PC-3 (cell line): ENCODE measurements at regions not wholly inside any gene's neighbourhood (a gene's known extent, or its start where the extent isn't known, plus 50 kb on each side); places are given as distances from the start of the nearest gene placed in this dataset.

Source experiments
- ATAC-seq: fragments of 200-7000 bp; cut with Tn5 transposase; 2 replicates; pipeline ENCODE4 v1.9.1; 2020; ENCODE audit warnings: mild to moderate bottlenecking, moderate library complexity
- BruUV-seq: library from RNA; stranded (reverse); fragments of 400-500 nt; replicated peaks from 2 replicates; lab custom pipeline; 2021; lab: Mats Ljungman, UMichigan
- CTCF ChIA-PET: fragments of 300-600 bp; sonication (Branson Sonifier 250); formaldehyde crosslinking; loops from one replicate; lab custom pipeline; 2022; ENCODE audit warnings: antibody characterized with exemption; lab: Charles Lee
- POLR2A ChIA-PET: fragments of 300-600 bp; sonication (Branson Sonifier 250); formaldehyde crosslinking; loops from one replicate; lab custom pipeline; 2022; ENCODE audit warnings: antibody characterized with exemption; ENCODE audit not compliant: unreplicated experiment; lab: Charles Lee
- DNase-seq: peaks from one replicate; pipeline ENCODE4 v3.0.0-alpha.2; 2015
- H2AFZ ChIP-seq: fragments of 300-600 bp; sonication (generic); 2 replicates; pipeline ENCODE4 v1.6.0; 2016; ENCODE audit warnings: antibody characterized with exemption, low read length
- H3F3A ChIP-seq: fragments of 300-600 bp; sonication (generic); one replicate; pipeline ENCODE4 v1.6.0; 2017; ENCODE audit warnings: antibody characterized with exemption, low read length, control low read depth, mild to moderate bottlenecking; ENCODE audit not compliant: unreplicated experiment
- H3K27ac ChIP-seq: fragments of 300-600 bp; sonication (generic); 2 replicates; pipeline ENCODE4 v1.5.1; 2016; ENCODE audit warnings: mild to moderate bottlenecking, low read length
- H3K27me3 ChIP-seq: fragments of 300-600 bp; sonication (generic); 2 replicates; pipeline ENCODE4 v1.6.1; 2016; ENCODE audit warnings: low read length, mixed read lengths
- H3K36me3 ChIP-seq: fragments of 300-600 bp; sonication (generic); 2 replicates; pipeline ENCODE4 v1.6.1; 2016; ENCODE audit warnings: low read depth, mixed run types, low read length, mixed read lengths
- H3K4me1 ChIP-seq: fragments of 300-600 bp; sonication (generic); 2 replicates; pipeline ENCODE4 v1.5.1; 2016; ENCODE audit warnings: low read length; ENCODE audit not compliant: insufficient read depth
- H3K4me2 ChIP-seq: fragments of 300-600 bp; sonication (generic); 2 replicates; pipeline ENCODE4 v1.6.0; 2016; ENCODE audit warnings: low read length
- H3K4me3 ChIP-seq: fragments of 300-600 bp; sonication (generic); 2 replicates; pipeline ENCODE4 v1.5.1; 2016; ENCODE audit warnings: mild to moderate bottlenecking, low read length, mixed read lengths
- H3K79me2 ChIP-seq: fragments of 300-600 bp; sonication (generic); 2 replicates; pipeline ENCODE4 v1.6.1; 2017; ENCODE audit warnings: low read length, mixed read lengths
- H3K9ac ChIP-seq: fragments of 300-600 bp; sonication (generic); 2 replicates; pipeline ENCODE4 v1.6.0; 2016; ENCODE audit warnings: mild to moderate bottlenecking, low read length
- H3K9me2 ChIP-seq: fragments of 300-600 bp; sonication (generic); replicated peaks from 2 replicates; pipeline ENCODE4 v1.6.1; 2016; ENCODE audit warnings: mixed run types, low read length, mixed read lengths
- H3K9me3 ChIP-seq: fragments of 300-600 bp; sonication (generic); 2 replicates; pipeline ENCODE4 v1.6.1; 2016; ENCODE audit warnings: low read length, mixed read lengths
- H4K20me1 ChIP-seq: fragments of 300-600 bp; sonication (generic); 2 replicates; pipeline ENCODE4 v1.6.1; 2016; ENCODE audit warnings: low read length, mixed read lengths
- CTCF ChIP-seq: fragments of 300-600 bp; sonication (generic); conservative IDR thresholded peaks from 2 replicates; pipeline ENCODE4 v1.5.1; 2017; ENCODE audit warnings: antibody characterized with exemption, low read depth, mild to moderate bottlenecking, low read length
- EZH2 ChIP-seq: fragments of 300-600 bp; sonication (generic); IDR thresholded peaks from one replicate; pipeline ENCODE4 v1.6.1; 2017; ENCODE audit warnings: antibody characterized with exemption, mild to moderate bottlenecking, low read length; ENCODE audit not compliant: unreplicated experiment
- EZH2phosphoT487 ChIP-seq: fragments of 300-600 bp; sonication (generic); IDR thresholded peaks from 2 replicates; pipeline ENCODE4 v1.6.1; 2018; ENCODE audit warnings: mild to moderate bottlenecking, antibody characterized with exemption, low read length, borderline replicate concordance
- intact Hi-C: fragments of 100-400 bp; cut with micrococcal nuclease; formaldehyde crosslinking; loops from 2 replicates; pipeline ENCODE4 v1.9.0; 2023

GRCh38 chr12:34311337-34311736 is 289.0 kb downstream of the ALG10 start:
- Histone ChIP-seq H3K9me3 (no peaks in the 10 kb centered on the region), H3K36me3 (no peaks in the 10 kb centered on the region), H3K9me2 (no peaks in the 10 kb centered on the region), H3K9ac (no peak overlapping the region), H3F3A (no peaks in the 10 kb centered on the region), H3K27ac (no peak overlapping the region), H3K79me2 (no peaks in the 10 kb centered on the region), H4K20me1 (no peaks in the 10 kb centered on the region), H3K4me1 (no peaks in the 10 kb centered on the region), H3K27me3 (no peaks in the 10 kb centered on the region), H2AFZ (no peak overlapping the region), H3K4me2 (no peak overlapping the region), H3K4me3 (no peak overlapping the region)
- no peak for ATAC-seq
- BruUV-seq = no TSS peak
- ChIA-PET POLR2A (no interaction called here), CTCF (no interaction called here)
- no peak for DNase-seq
- intact Hi-C loops = no loop called here
- TF ChIP-seq EZH2 (no peak), CTCF (no peak), EZH2phosphoT487 (no peak)

DNA sequence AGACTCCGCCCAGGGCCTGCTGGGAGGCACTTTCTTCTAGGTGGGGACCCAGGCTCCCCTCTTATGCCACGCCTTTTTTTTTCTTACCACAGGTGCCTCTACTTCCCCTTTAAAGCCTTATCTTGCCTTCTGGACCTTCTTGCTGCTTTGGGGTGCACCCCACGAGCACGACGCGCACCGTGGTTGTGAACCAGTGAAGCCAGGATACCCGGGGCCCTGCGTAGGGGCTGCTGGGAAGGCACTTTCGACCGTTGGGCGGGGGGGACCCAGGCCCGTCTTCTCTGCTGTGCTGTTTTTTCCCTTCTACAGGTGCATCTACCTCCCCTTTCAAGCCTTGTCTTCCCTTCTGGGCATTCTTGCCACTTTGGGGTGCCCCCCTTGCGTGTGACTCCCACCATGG is 305.4 kb downstream of the ALG10 start:
- Histone ChIP-seq H3K9me2 (no peaks in the 10 kb centered on the region), H4K20me1 (no peaks in the 10 kb centered on the region), H3K9me3 (no peaks in the 10 kb centered on the region), H3K36me3 (no peaks in the 10 kb centered on the region), H3K4me3 (no peak overlapping the region), H3K79me2 (no peaks in the 10 kb centered on the region), H3K27me3 (no peaks in the 10 kb centered on the region), H3K4me1 (no peaks in the 10 kb centered on the region), H3K9ac (no peak overlapping the region), H3K27ac (no peak overlapping the region), H3K4me2 (no peak overlapping the region), H2AFZ (no peak overlapping the region), H3F3A (no peaks in the 10 kb centered on the region)
- intact Hi-C loops = no loop called here
- DNase-seq (no peak), ATAC-seq (no peak)
- CTCF ChIA-PET = no interaction called here
- POLR2A ChIA-PET = no interaction called here
- BruUV-seq = no TSS peak
- no peak for TF ChIP-seq EZH2phosphoT487
- no peak for TF ChIP-seq CTCF
- no peak for TF ChIP-seq EZH2

DNA sequence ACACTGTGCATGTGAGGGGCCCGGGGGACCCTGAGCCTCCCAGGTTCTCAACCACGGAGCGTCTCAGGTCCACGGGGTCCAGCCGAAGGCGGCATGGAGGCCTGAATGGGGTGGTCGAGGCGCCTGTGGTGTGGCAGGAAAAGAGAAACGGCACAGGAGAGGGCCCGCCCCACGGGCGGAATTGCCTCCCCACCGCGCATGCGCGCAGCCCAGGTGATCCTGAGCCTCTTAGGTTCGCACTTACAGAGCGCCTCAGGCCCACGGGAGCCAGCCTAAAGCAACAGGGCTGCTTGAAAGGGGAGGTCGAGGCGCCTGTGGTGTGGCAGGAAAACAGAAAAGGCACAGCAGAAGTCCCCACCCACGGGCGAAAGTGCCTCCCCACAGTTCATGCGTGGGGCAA is 311.0 kb downstream of the ALG10 start:
- intact Hi-C loops = no loop called here
- peak; percentile 53 for DNase-seq
- no TSS peak for BruUV-seq
- no peak for TF ChIP-seq CTCF
- no peak for TF ChIP-seq EZH2phosphoT487
- no peak for TF ChIP-seq EZH2
- Histone ChIP-seq H3K79me2 (no peaks in the 10 kb centered on the region), H3K27ac (no peak overlapping the region), H3K4me3 (peak overlapping the region; percentile 13; the same call in 1 of the 2 replicates), H4K20me1 (no peaks in the 10 kb centered on the region), H3F3A (no peaks in the 10 kb centered on the region), H3K9me3 (no peaks in the 10 kb centered on the region), H3K4me2 (peak overlapping the region; percentile 57), H3K9me2 (no peaks in the 10 kb centered on the region), H3K4me1 (peaks cover 24% of the 10 kb centered on the region), H3K27me3 (peaks cover 35% of the 10 kb centered on the region), H3K36me3 (no peaks in the 10 kb centered on the region), H2AFZ (peak overlapping the region; percentile 82), H3K9ac (no peak overlapping the region)
- ChIA-PET CTCF (no interaction called here), POLR2A (no interaction called here)
- peak; percentile 66 for ATAC-seq
